ENCODE measurements at regions not wholly inside any gene's neighbourhood (a gene's known extent, or its start where the extent isn't known, plus 50 kb on each side); places are given as distances from the start of the nearest gene placed in this dataset.

- no peaks in the 10 kb centered on the region for H3K4me1 ChIP-seq (ENCODE audit: low read length)
- TF ChIP-seq EZH2 (optimal IDR thresholded peaks at IDR 0.05; ENCODE audit: low read depth, low read length) (no peak), CTCF (IDR thresholded peaks at IDR 0.05; ENCODE audit: low read length) (no peak), EZH2phosphoT487 (IDR thresholded peaks at IDR 0.05; ENCODE audit: low read length) (no peak)
- no peaks in the 10 kb centered on the region for H3K79me2 ChIP-seq (ENCODE audit: low read length)
- H3F3A ChIP-seq (ENCODE audit: insufficient read depth, low read length) = no peaks in the 10 kb centered on the region
- no peak for DNase-seq
- H3K9me3 ChIP-seq (replicated peaks; ENCODE audit: insufficient read depth, low read length) = no peaks in the 10 kb centered on the region
- H3K4me2 ChIP-seq (ENCODE audit: low read depth, low read length) = no peak overlapping the region
- no peak overlapping the region for H3K9ac ChIP-seq (ENCODE audit: low read length)
- no peaks in the 10 kb centered on the region for H3K27me3 ChIP-seq (replicated peaks; ENCODE audit: insufficient read depth, low read length)
- H3K4me3 ChIP-seq (ENCODE audit: low read length) = no peak overlapping the region
- no peaks in the 10 kb centered on the region for H3K36me3 ChIP-seq (replicated peaks; ENCODE audit: insufficient read depth, low read length)
- H2AFZ ChIP-seq (ENCODE audit: low read length) = no peak overlapping the region
- H4K20me1 ChIP-seq (ENCODE audit: insufficient read depth, low read length) = no peaks in the 10 kb centered on the region
- no peaks in the 10 kb centered on the region for H3K9me2 ChIP-seq (replicated peaks; ENCODE audit: insufficient read depth, low read length)
- H3K27ac ChIP-seq (ENCODE audit: low read length) = no peak overlapping the region
These were observed 205.6 kb downstream of the ALDH8A1 start for GRCh38 chr6:134744301-134744700.

- TF ChIP-seq CTCF (IDR thresholded peaks at IDR 0.05; ENCODE audit: low read length) = no peak
- TF ChIP-seq EZH2phosphoT487 (IDR thresholded peaks at IDR 0.05; ENCODE audit: low read length) = no peak
- no peak for TF ChIP-seq EZH2 (optimal IDR thresholded peaks at IDR 0.05; ENCODE audit: low read depth, low read length)
- no peak for DNase-seq
- H3K4me3 ChIP-seq (ENCODE audit: low read length) = no peak overlapping the region
- no peak overlapping the region for H2AFZ ChIP-seq (ENCODE audit: low read length)
- no peaks in the 10 kb centered on the region for H3K27me3 ChIP-seq (replicated peaks; ENCODE audit: insufficient read depth, low read length)
- H3K27ac ChIP-seq (ENCODE audit: low read length) = no peak overlapping the region
- no peak overlapping the region for H3K9ac ChIP-seq (ENCODE audit: low read length)
- H3K4me1 ChIP-seq (ENCODE audit: low read length) = no peaks in the 10 kb centered on the region
- no peaks in the 10 kb centered on the region for H3F3A ChIP-seq (ENCODE audit: insufficient read depth, low read length)
- no peaks in the 10 kb centered on the region for H3K9me2 ChIP-seq (replicated peaks; ENCODE audit: insufficient read depth, low read length)
- no peaks in the 10 kb centered on the region for H3K79me2 ChIP-seq (ENCODE audit: low read length)
- H3K9me3 ChIP-seq (replicated peaks; ENCODE audit: insufficient read depth, low read length) = no peaks in the 10 kb centered on the region
- no peak overlapping the region for H3K4me2 ChIP-seq (ENCODE audit: low read depth, low read length)
- H4K20me1 ChIP-seq (ENCODE audit: insufficient read depth, low read length) = no peaks in the 10 kb centered on the region
- no peaks in the 10 kb centered on the region for H3K36me3 ChIP-seq (replicated peaks; ENCODE audit: insufficient read depth, low read length)
These were observed 208.7 kb downstream of the ALDH8A1 start for GRCh38 chr6:134741200-134741536.

GRCh38 chr6:134740473-134741199 lies 209.3 kb downstream of the ALDH8A1 start:
- H3K9ac ChIP-seq (ENCODE audit: low read length) = no peak overlapping the region
- H3K4me2 ChIP-seq (ENCODE audit: low read depth, low read length) = no peak overlapping the region
- H3K79me2 ChIP-seq (ENCODE audit: low read length) = no peaks in the 10 kb centered on the region
- no peaks in the 10 kb centered on the region for H3K27me3 ChIP-seq (replicated peaks; ENCODE audit: insufficient read depth, low read length)
- TF ChIP-seq CTCF (IDR thresholded peaks at IDR 0.05; ENCODE audit: low read length) = no peak
- no peak for TF ChIP-seq EZH2 (optimal IDR thresholded peaks at IDR 0.05; ENCODE audit: low read depth, low read length)
- no peak for TF ChIP-seq EZH2phosphoT487 (IDR thresholded peaks at IDR 0.05; ENCODE audit: low read length)
- H3K9me2 ChIP-seq (replicated peaks; ENCODE audit: insufficient read depth, low read length) = no peaks in the 10 kb centered on the region
- no peak overlapping the region for H3K27ac ChIP-seq (ENCODE audit: low read length)
- H3K4me1 ChIP-seq (ENCODE audit: low read length) = no peaks in the 10 kb centered on the region
- H3K9me3 ChIP-seq (replicated peaks; ENCODE audit: insufficient read depth, low read length) = no peaks in the 10 kb centered on the region
- no peaks in the 10 kb centered on the region for H3K36me3 ChIP-seq (replicated peaks; ENCODE audit: insufficient read depth, low read length)
- H3K4me3 ChIP-seq (ENCODE audit: low read length) = no peak overlapping the region
- no peaks in the 10 kb centered on the region for H3F3A ChIP-seq (ENCODE audit: insufficient read depth, low read length)
- no peaks in the 10 kb centered on the region for H4K20me1 ChIP-seq (ENCODE audit: insufficient read depth, low read length)
- DNase-seq = no peak
- no peak overlapping the region for H2AFZ ChIP-seq (ENCODE audit: low read length)
